Nephron (organoid): ENCODE measurements at regions not wholly inside any gene's neighbourhood (a gene's known extent, or its start where the extent isn't known, plus 50 kb on each side); places are given as distances from the start of the nearest gene placed in this dataset.

Experiments
- H3K27ac Mint-ChIP-seq, 3 experiments: 2 replicates each; pipeline ENCODE4 v1.8.0; 2020; ENCODE audit warnings: mixed read lengths in 3 of 3, mild to moderate bottlenecking in 2 of 3, moderate library complexity in 1 of 3
- H3K27me3 Mint-ChIP-seq: 2 replicates; pipeline ENCODE4 v1.8.0; 2021; ENCODE audit warnings: low read depth, mild to moderate bottlenecking, moderate library complexity, mixed read lengths
- H3K36me3 Mint-ChIP-seq: 2 replicates; pipeline ENCODE4 v1.8.0; 2020; ENCODE audit warnings: low read depth, mixed read lengths
- H3K4me1 Mint-ChIP-seq: 2 replicates; pipeline ENCODE4 v1.8.0; 2020; ENCODE audit warnings: mixed read lengths
- H3K4me3 Mint-ChIP-seq, 3 experiments: 2 replicates each; pipeline ENCODE4 v1.8.0; 2020; ENCODE audit warnings: mild to moderate bottlenecking in 3 of 3, mixed read lengths in 3 of 3, moderate library complexity in 2 of 3
- H3K9me3 Mint-ChIP-seq: 2 replicates; pipeline ENCODE4 v1.8.0; 2020; ENCODE audit warnings: mixed read lengths
- CTCF ChIP-seq, 3 experiments: fragments of 200-600 bp; sonication (generic); IDR thresholded peaks; one replicate each; pipeline ENCODE4 v1.5.0; 2021; ENCODE audit warnings: antibody characterized with exemption in 3 of 3; ENCODE audit not compliant: unreplicated experiment in 3 of 3

GRCh38 chr18:59957957-59958356 is 58.2 kb downstream of the PMAIP1 start:
- Mint-ChIP-seq H3K9me3 (peaks cover 2% of the 10 kb centered on the region), H3K36me3 (no peaks in the 10 kb centered on the region), H3K27ac (peak overlapping the region; percentile 43 to 64 (median 49)), H3K4me1 (peaks cover 19% of the 10 kb centered on the region), H3K27me3 (peaks cover 8% of the 10 kb centered on the region), H3K4me3 (peak overlapping the region in 1 of 3 experiments; percentile 1)
- TF ChIP-seq CTCF (IDR thresholded peaks at IDR 0.05; ENCODE audit: unreplicated experiment in 3 of 3): no peak

- Mint-ChIP-seq H3K4me1 (peaks cover 29% of the 10 kb centered on the region), H3K27ac (no peak overlapping the region), H3K9me3 (no peaks in the 10 kb centered on the region), H3K4me3 (no peak overlapping the region), H3K27me3 (peaks cover 4% of the 10 kb centered on the region), H3K36me3 (no peaks in the 10 kb centered on the region)
- no peak for TF ChIP-seq CTCF (IDR thresholded peaks at IDR 0.05; ENCODE audit: unreplicated experiment in 3 of 3)
These were observed 55.0 kb downstream of the PMAIP1 start for GRCh38 chr18:59954755-59955156.

GRCh38 chr18:59954241-59954640 is 54.4 kb downstream of the PMAIP1 start:
- H3K4me3 Mint-ChIP-seq: no peak overlapping the region
- H3K36me3 Mint-ChIP-seq: no peaks in the 10 kb centered on the region
- H3K4me1 Mint-ChIP-seq: peaks cover 34% of the 10 kb centered on the region

More at GRCh38 chr18:59954241-59954640, 54.4 kb downstream of the PMAIP1 start:
- no peak overlapping the region for H3K27ac Mint-ChIP-seq
- no peaks in the 10 kb centered on the region for H3K9me3 Mint-ChIP-seq
- H3K27me3 Mint-ChIP-seq: peaks cover 8% of the 10 kb centered on the region
- no peak for TF ChIP-seq CTCF (IDR thresholded peaks at IDR 0.05; ENCODE audit: unreplicated experiment in 3 of 3)
